ENCODE measurements at regions not wholly inside any gene's neighbourhood (a gene's known extent, or its start where the extent isn't known, plus 50 kb on each side); places are given as distances from the start of the nearest gene placed in this dataset.

- TF ChIP-seq POLR2AphosphoS5 (IDR thresholded peaks at IDR 0.05; ENCODE audit: low read depth, low read length) (no peak), POLR2A (IDR thresholded peaks at IDR 0.05; ENCODE audit: low read depth, low read length) (no peak), TAF1 (IDR thresholded peaks at IDR 0.05; ENCODE audit: borderline replicate concordance, low read depth, low read length) (no peak)
Observed at GRCh38 chr1:186750257-186750656, 70.0 kb upstream of the PTGS2 start.

Data from GM12892 (cell line).